Stomach (tissue), 8 donors: ENCODE measurements at regions not wholly inside any gene's neighbourhood (a gene's known extent, or its start where the extent isn't known, plus 50 kb on each side); places are given as distances from the start of the nearest gene placed in this dataset.

Experiments used
- DNase-seq, 2 donors: peaks; one replicate each; pipeline versions ENCODE4 v3.0.0 to v3.0.0-alpha.2; 2013 to 2019
- H3K27ac ChIP-seq, 5 donors: fragments of 200-600 bp in 4 of 5; sonication (generic) in 4 of 5; one replicate each; pipeline ENCODE4 v1.5.1; 2013 to 2019; ENCODE audit warnings: mild to moderate bottlenecking in 1 of 5, moderate library complexity in 1 of 5
- H3K27me3 ChIP-seq, 3 donors: fragments of 200-600 bp; sonication (generic); one replicate each; pipeline ENCODE4 v1.5.1; 2017 to 2019; ENCODE audit warnings: mixed run types in 1 of 3
- H3K36me3 ChIP-seq, 4 donors: fragments of 200-600 bp; sonication (generic); 1 replicate in 3 of 4; 2 replicates in 1 of 4; pipeline ENCODE4 v1.5.1; 2016 to 2019
- H3K4me1 ChIP-seq, 4 donors: fragments of 200-600 bp; sonication (generic); one replicate each; pipeline ENCODE4 v1.5.1; 2016 to 2019
- H3K4me3 ChIP-seq, 4 donors: fragments of 200-600 bp; sonication (generic) in 3 of 4; one replicate each; pipeline ENCODE4 v1.5.1; 2016 to 2019; ENCODE audit warnings: mild to moderate bottlenecking in 1 of 4
- H3K9me3 ChIP-seq, 4 donors: fragments of 200-600 bp; sonication (generic); one replicate each; pipeline ENCODE4 v1.5.1; 2016 to 2019
- EP300 ChIP-seq: sonication (generic); formaldehyde crosslinking; IDR thresholded peaks from one replicate; pipeline ENCODE4 v1.6.1; 2017; ENCODE audit warnings: antibody characterized with exemption
- POLR2A ChIP-seq, 4 donors: fragments of 450-650 bp; IDR thresholded peaks; one replicate each; pipeline ENCODE4 v1.6.1; 2016; ENCODE audit warnings: antibody characterized with exemption in 4 of 4, control low read depth in 2 of 4, mild to moderate bottlenecking in 1 of 4, moderate library complexity in 1 of 4
- POLR2AphosphoS5 ChIP-seq, 3 donors: sonication (generic); formaldehyde crosslinking; IDR thresholded peaks; one replicate each; pipeline ENCODE4 v1.6.1; 2016; ENCODE audit warnings: antibody characterized with exemption in 3 of 3
- WGBS, 5 donors: extraction: QIAGEN DNeasy Blood & Tissue Kit in 3 of 5; methylation state at CpG; one replicate each; pipeline versions ENCODE4 v1.1.5 to v1.1.7; 2013 to 2018; 5-methylcytosine and 5-hydroxymethylcytosine counted together
- intact Hi-C: fragments of 100-400 bp; cut with DNase I; formaldehyde crosslinking; loops from one replicate; pipeline ENCODE4 v1.15.1; 2023; ENCODE audit warnings: low total_unique reads
- TF ChIP-seq, protein P1 (sequence below), 7 experiments: fragments of 450-650 bp in 4 of 7; fragments of 200-600 bp in 3 of 7; sonication (generic) in 3 of 7; IDR thresholded peaks; one replicate each; pipeline ENCODE4 v1.5.1; 2016 to 2019; ENCODE audit warnings: antibody characterized with exemption in 7 of 7, control low read depth in 2 of 7, mild to moderate bottlenecking in 1 of 7
- donor health status: healthy with polysubstance abuse.
- donor health status: Bipolar disorder and iron deficiency.
- donor health status: healthy.

DNA sequence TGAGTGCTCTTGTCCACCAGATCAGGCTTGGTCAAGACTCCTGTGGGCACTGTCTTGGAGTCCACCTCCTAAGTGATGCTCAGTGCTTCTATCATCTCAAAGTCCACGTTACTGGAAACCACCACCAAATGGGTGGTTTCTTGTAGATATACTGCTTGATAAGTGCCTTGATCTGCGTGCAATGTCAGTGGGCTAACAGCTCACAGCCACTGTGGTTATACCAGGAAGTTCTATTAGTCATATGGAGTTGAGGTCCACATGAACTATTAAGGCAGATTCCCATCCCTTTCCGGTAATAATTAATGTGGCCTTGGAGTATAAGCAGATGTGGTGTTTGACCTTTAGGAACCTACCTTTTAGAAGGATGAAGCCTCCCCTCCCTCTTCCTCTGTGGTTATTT is 161.9 kb downstream of the ZNF518B start:
- intact Hi-C loops, result no loop called here
- Histone ChIP-seq H3K36me3 (no peaks in the 10 kb centered on the region), H3K4me3 (no peak overlapping the region), H3K4me1 (peaks cover 0 to 11% (median 2%) of the 10 kb centered on the region in 4 donors), H3K27me3 (no peaks in the 10 kb centered on the region), H3K9me3 (no peaks in the 10 kb centered on the region), H3K27ac (no peak overlapping the region)
- no peak for DNase-seq
- WGBS, 5 donors, result 80 to 88% (median 84%) methylated on average over 3 of the region's 3 CpGs
- TF ChIP-seq POLR2A (IDR thresholded peaks at IDR 0.05), result no peak
- no peak for TF ChIP-seq POLR2AphosphoS5 (IDR thresholded peaks at IDR 0.05)

DNA sequence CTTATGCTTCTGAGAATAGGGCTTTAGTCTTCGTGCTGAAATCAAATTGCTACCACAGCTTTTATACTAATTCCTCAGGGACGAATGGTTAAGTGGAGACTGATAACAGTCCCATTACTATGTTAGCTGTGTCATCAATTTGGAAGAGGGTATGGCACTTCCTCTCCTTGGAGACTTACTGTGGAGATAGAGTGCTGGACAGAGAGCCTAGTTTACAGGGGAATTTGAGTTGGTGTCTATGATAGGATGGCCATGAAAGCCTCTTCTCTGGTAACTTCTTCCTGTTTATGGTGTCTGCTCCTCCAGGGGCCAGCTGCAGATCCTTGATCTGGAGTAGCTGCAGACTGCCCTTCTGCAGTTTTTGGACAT is 167.7 kb downstream of the ZNF518B start:
- no peaks in the 10 kb centered on the region for H3K9me3 ChIP-seq
- H3K4me3 ChIP-seq, result no peak overlapping the region
- no peaks in the 10 kb centered on the region for H3K4me1 ChIP-seq
- no peaks in the 10 kb centered on the region for H3K27me3 ChIP-seq
- WGBS, 5 donors, result 70 to 86% (median 81%) methylated on average over 2 of the region's 2 CpGs
- no peak for TF ChIP-seq POLR2AphosphoS5 (IDR thresholded peaks at IDR 0.05)
- no peak for TF ChIP-seq POLR2A (IDR thresholded peaks at IDR 0.05)
- TF ChIP-seq, protein P1, sequence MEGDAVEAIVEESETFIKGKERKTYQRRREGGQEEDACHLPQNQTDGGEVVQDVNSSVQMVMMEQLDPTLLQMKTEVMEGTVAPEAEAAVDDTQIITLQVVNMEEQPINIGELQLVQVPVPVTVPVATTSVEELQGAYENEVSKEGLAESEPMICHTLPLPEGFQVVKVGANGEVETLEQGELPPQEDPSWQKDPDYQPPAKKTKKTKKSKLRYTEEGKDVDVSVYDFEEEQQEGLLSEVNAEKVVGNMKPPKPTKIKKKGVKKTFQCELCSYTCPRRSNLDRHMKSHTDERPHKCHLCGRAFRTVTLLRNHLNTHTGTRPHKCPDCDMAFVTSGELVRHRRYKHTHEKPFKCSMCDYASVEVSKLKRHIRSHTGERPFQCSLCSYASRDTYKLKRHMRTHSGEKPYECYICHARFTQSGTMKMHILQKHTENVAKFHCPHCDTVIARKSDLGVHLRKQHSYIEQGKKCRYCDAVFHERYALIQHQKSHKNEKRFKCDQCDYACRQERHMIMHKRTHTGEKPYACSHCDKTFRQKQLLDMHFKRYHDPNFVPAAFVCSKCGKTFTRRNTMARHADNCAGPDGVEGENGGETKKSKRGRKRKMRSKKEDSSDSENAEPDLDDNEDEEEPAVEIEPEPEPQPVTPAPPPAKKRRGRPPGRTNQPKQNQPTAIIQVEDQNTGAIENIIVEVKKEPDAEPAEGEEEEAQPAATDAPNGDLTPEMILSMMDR (IDR thresholded peaks at IDR 0.05), result no peak
- no peak for TF ChIP-seq EP300
- no peak overlapping the region for H3K27ac ChIP-seq
- H3K36me3 ChIP-seq, result no peaks in the 10 kb centered on the region
- intact Hi-C loops, result no loop called here
- DNase-seq, result no peak

DNA sequence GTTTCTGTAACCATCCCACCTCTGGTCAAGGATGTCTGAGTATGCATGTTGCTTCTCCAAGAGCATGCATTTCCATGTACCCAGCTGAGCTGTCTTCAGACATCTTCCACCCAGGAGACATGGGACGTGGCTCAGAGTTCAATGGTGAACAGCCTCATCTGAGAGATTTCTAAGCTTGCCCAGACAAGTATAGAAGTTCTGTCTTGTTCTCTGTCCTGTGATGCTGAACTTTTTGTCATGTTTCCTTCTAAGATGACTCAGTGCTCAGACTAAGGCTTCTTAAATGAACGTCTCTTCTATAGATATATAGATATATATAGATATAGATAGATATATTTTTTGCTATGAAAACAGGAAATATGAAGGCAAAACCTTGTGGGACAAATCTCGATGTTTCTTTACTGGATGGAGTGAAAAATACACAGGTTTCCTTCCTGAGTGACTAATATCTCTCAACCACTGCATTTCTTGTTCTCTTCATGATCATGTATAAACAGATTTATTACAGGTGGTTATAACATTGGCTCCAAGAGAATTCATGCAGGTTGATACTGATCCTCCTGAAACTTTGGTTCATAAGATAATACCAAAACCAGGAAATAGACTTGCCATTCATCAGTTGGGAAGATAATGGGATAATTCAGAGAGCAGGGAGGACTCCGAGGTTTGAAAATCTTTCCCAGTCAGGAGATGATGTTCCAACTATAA is 168.2 kb downstream of the ZNF518B start:
- H3K4me1 ChIP-seq, result no peaks in the 10 kb centered on the region
- H3K27ac ChIP-seq, result no peak overlapping the region
- H3K9me3 ChIP-seq, result no peaks in the 10 kb centered on the region
- H3K27me3 ChIP-seq, result no peaks in the 10 kb centered on the region
- intact Hi-C loops, result no loop called here
- DNase-seq, result no peak
- H3K36me3 ChIP-seq, result no peaks in the 10 kb centered on the region
- no peak for TF ChIP-seq EP300
- TF ChIP-seq, protein P1 (IDR thresholded peaks at IDR 0.05), result no peak
- WGBS, 5 donors, result 67 to 76% (median 72%) methylated on average over 4 of the region's 4 CpGs
- no peak overlapping the region for H3K4me3 ChIP-seq

DNA sequence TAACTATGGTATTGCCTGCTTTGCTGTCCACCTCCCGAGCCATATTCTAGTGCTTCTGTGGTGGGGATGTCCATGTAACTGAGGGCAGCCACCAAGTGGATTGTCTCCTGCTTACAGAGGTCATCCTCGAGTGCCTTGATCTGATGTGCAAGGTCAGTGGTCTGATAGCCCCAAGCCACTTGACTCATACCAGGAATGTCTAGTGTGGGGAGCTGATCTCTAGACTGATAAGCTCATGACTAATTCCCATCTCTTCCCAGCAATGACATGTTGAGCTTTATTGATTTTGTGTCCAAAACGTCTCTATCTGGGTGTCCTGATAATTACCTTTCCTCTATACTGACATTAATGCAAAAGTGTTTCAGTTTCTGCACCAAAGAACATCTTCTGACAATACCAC is 168.4 kb upstream of the WDR1 start:
- H3K27ac ChIP-seq, result no peak overlapping the region
- 45 to 60% (median 50%) methylated on average over 3 of the region's 3 CpGs for WGBS, 5 donors

DNA sequence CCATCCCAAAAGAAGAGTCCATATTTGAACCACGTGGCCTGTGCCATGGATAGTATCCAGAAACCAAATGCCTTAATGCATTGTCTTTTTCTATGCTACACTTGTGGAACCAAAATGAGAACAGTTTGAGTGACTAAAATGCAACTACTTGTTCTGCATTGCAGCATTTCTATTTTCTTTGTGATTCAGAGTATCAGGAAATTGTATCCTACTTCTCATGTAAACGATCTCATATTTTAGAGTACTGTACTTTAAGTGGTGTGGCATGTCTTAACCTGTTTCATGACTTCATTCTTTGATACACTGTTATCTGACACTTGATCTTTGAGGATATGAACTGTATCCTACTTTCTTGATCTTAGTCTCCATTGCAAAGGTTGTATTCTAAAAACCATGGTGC is 167.2 kb upstream of the WDR1 start:
- H3K4me1 ChIP-seq, result no peaks in the 10 kb centered on the region
- no peak overlapping the region for H3K27ac ChIP-seq
- no peak for DNase-seq
- H3K36me3 ChIP-seq, result no peaks in the 10 kb centered on the region
- no peaks in the 10 kb centered on the region for H3K9me3 ChIP-seq
- H3K4me3 ChIP-seq, result no peak overlapping the region
- H3K27me3 ChIP-seq, result no peaks in the 10 kb centered on the region
- intact Hi-C loops, result no loop called here
- WGBS, 5 donors, result 75 to 83% (median 80%) methylated on average over 2 of the region's 2 CpGs
- no peak for TF ChIP-seq POLR2A (IDR thresholded peaks at IDR 0.05)
- no peak for TF ChIP-seq EP300
- TF ChIP-seq, protein P1 (IDR thresholded peaks at IDR 0.05), result no peak
- TF ChIP-seq POLR2AphosphoS5 (IDR thresholded peaks at IDR 0.05), result no peak

More for the DNA sequence above, 168.4 kb upstream of the WDR1 start:
- no peaks in the 10 kb centered on the region for H3K36me3 ChIP-seq
- TF ChIP-seq, protein P1 (IDR thresholded peaks at IDR 0.05), result no peak
- TF ChIP-seq EP300 (no peak), POLR2A (IDR thresholded peaks at IDR 0.05) (no peak), POLR2AphosphoS5 (IDR thresholded peaks at IDR 0.05) (no peak)
- intact Hi-C loops, result no loop called here
- no peaks in the 10 kb centered on the region for H3K9me3 ChIP-seq
- no peak overlapping the region for H3K4me3 ChIP-seq
- no peak for DNase-seq
- H3K27me3 ChIP-seq, result no peaks in the 10 kb centered on the region
- H3K4me1 ChIP-seq, result no peaks in the 10 kb centered on the region
